NCI-H187 treated with DMSO at 0.1 percent for 48 hours (cell line): ENCODE measurements at regions not wholly inside any gene's neighbourhood (a gene's known extent, or its start where the extent isn't known, plus 50 kb on each side); places are given as distances from the start of the nearest gene placed in this dataset.
A peak's percentile ranks its signal among the peaks of the same experiment; 100 is the strongest.
"Not testable (repeated sequence)": the region's sequence is repeated elsewhere in the genome, so short reads cannot be mapped to it uniquely, and the experiment has no call there.

ENCODE experiments used
- DNase-seq: peaks from one replicate; lab custom pipeline; 2025; lab: John Stamatoyannopoulos, UW

DNA sequence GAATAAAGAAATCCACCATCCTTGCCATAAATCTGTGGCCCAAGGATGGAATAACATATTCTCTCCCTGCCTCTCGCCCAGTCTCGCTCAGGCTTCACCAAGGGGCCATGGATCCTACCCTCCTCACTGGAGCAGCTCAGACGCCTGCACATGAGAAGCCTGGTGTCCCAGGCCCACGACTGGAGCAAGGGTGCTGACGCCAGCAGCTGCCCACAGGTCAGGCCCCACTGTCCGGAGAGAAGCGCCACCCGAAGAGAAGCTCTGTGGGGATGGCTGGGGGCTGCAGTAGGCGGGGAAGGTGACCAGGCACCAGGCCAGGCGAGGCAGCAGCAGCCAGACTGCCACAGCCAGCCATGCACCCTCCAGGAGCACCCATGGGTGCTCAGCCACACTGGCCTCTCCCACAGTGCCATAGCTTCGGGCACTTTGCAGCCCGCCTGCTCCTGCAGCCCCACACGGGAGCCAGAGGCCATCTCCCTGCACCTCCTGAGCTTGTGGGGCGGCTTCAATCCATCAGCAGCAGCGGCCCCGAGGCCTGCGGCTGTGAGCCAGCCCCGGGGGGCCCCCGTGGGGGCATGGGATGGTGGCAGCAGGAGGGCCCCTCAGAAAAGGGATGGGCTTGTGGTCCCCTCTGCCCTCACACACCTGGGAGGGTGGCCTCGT, 286.2 kb upstream of the SGK1 start:
- no peak for DNase-seq

- no peak for DNase-seq
These were observed 285.6 kb upstream of the SGK1 start for GRCh38 chr6:134603561-134603960.

DNA sequence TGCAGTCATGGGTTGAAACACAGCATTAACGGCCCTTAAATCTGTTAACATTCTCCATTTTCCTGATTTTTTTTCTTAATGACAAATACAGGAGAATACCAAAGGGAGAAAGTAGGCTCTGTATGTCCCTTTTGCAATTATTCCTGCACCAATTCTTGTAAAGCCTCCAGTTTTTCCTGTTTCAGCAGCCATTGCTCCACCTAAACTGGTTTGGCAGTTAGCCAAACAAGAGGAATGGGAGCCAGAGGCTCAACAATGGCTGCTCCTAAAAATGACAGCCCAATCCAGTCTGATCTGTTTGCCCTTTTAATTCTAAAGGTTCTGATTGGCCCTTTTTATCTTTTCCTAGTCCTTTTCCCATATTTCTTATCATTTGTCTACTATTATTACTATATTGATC, 284.2 kb upstream of the SGK1 start:
- DNase-seq, result no peak

DNA sequence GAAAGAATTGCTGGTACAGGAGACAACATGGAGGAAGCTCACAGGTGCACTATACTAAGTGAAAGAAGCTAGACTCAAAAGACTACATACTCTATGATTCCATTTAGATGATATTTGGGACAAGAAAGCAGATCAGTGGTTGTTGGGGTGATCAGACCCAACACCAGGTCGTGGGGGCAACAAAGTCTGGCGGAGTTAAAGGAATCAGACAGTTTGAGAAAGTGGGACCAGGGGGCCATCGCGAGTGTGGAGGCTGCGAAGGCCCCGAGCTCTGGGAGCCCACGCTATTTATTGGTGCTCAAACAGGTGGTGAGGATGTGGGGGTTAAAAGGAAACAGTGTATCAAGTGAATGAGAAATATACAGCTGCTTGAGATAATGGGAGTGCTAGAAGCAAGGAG, 282.8 kb upstream of the SGK1 start:
- DNase-seq, result no peak

DNA sequence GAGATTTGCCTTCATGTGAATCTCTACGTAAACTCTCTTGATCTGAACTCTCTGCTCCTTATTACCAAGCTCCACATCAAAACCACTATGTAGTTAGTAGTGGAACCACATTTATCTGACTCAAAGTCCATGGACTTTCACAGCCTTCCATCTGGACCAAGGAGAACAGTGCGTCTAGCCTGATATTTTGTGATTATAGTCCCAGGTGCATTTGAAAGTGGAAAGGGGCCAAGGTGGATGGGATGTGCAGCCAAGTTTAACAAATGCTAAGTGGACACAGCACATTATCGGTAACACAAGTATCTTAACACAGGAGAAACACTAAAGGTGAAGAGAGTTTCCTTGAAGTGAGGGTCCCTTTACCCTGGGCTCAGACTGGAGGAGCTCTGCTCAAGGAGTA, 281.2 kb upstream of the SGK1 start:
- no peak for DNase-seq

DNA sequence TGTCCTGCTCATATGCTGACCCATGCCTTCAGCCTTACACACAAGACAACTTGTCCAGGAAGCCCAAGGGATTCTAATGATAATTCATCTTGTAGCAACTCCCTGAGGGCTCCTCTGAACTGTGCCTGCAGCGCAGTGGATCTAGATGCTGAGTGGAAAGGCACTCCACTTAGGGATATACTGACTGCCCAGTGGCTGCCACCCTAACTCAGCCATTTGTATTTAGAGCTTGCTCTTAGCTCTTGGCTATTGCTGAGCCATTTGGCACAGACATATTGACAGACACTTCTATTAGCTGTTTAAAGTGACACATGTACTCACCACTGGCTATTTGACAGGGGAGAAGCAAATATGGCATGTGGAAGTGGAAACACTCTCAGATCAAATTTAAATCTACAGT, 278.3 kb upstream of the SGK1 start:
- no peak for DNase-seq

- DNase-seq, result no peak
These were observed 277.0 kb upstream of the SGK1 start for GRCh38 chr6:134594881-134595280.

- no peak for DNase-seq
These were observed 276.0 kb upstream of the SGK1 start for GRCh38 chr6:134593887-134594286.

DNA sequence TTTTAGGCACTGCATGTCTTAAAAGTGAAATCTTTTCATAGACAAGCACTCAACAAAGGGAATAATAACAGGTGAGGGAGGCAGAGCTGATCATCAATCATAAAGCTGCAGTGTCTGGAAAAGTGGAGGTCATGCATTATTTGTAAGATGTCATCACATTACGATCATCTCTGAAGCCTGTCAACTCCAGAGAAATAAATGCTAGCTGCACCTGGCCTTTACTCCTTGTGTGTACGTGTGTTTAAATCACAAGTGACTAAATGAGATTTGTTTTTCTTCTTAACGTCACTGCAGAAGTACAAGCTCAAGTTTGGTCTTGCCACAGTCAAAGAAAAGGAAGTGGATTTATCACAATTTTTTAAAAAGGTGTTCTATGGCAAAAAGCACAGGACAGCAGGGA, 275.5 kb upstream of the SGK1 start:
- DNase-seq, result peak; percentile 42

GRCh38 chr6:134593024-134593423, 275.1 kb upstream of the SGK1 start:
- no peak for DNase-seq

DNA sequence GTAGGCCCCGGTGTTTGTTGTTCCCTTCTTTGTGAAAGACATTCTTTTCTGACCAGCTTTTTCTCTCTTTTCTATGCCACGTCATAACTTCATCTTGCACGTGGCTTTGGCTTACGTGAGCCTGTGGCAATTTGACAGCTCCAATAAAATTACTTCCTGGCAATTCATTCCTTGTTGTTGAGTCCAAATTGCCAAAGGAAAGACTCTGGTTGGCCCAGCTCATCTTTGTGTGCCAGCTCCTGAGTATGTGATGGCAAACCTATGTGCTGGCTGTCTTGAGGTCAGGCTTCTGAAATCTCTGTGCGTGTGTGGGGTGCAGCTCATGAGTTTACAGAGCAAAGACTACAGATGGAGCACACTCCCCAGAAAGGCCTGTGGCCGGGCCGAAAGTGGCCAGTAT, 272.5 kb upstream of the SGK1 start:
- no peak for DNase-seq

DNA sequence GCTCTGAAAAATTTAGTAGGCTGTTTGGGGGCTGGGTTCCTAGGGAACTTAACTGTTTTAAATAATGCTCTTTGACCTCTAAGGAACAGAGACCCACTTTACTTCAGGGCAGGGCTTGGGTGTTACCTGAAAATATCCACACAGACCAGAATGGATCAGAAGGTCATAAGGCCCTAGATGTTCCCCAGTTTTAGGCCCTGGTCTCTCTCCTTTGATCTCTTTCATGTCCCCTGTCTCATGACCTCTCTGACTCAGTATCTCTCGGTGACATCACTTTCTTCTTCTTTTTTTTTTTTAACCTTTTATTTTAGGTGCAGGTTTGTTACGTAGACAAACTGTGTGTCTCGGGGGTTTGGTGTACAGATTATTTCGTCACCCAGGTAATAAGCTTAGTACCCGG, 272.1 kb upstream of the SGK1 start:
- no peak for DNase-seq

DNA sequence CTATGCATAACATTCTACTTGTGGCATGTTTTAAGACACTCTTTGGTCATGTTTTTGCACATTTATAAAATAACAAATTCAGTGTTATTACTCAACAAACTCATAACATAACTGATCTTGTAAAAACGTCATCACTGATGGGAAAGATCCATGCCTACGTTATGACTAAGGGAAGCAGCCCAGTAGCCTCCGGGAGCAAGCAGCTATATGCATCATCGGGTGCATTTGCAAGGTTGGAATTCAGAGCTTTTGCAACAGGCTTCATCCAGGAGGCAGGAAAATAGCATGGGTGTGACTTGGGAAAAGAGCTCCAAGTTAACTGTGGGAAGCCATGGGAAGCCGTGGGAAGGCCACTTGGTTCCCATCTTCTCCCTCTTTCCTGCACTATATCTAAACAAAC, 271.6 kb upstream of the SGK1 start:
- DNase-seq, result no peak

DNA sequence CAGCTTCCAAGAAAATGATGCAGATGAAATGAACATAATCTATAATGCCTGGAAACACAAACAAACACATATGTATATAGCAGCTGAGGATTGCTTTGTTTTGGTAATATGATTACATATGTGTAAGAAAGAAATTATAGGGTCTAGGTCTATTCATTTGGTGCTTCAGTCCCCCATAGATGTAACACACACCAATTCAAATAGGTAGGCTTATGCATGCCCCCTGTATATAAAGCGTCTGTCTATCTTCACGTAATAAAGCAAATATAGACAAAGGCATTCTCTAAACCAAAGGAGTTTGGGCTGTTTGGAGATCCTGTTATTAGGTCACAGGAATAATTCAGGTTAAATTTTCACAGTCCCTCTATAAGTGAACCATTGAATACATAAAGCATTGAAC, 270.4 kb upstream of the SGK1 start:
- no peak for DNase-seq

DNA sequence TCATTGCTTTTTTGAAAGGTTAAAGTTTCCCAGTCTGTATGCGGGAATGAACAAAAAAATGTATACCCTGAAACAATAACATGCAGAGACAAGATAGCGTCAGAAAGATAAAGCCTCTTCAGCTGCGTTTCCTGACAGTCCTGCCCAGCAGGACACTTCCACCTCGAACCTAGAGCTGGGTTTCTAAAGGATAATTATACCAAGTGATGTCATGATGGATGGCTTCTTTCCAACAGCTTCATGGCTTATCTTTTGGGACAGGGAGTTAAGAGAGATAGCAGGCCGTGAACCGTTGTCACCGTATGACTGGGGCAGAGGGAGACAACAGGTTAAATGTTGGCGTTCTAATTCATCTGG, 267.6 kb upstream of the SGK1 start:
- no peak for DNase-seq

- DNase-seq, result no peak
These were observed 267.1 kb upstream of the SGK1 start for GRCh38 chr6:134584847-134585516.

DNA sequence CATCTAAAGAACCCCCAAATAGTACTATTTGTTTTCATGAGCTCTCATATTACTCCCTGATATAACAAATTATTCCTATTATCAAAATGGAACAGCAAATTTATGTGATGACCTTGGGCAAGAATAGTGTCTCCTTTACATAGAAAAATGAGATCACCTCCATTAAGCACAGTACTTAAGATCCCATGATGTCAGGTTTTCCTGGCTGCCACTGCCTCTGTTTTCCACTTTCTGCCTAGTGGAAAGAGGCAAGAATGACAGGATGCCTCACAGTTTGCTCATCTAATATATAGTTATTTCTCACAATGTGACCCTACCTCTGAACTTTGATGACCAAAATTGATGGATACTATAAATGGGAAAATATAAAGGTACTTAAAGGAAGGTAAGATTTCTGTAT, 260.1 kb upstream of the SGK1 start:
- DNase-seq, result no peak

- DNase-seq, result no peak
These were observed 257.3 kb upstream of the SGK1 start for GRCh38 chr6:134575221-134575620.

DNA sequence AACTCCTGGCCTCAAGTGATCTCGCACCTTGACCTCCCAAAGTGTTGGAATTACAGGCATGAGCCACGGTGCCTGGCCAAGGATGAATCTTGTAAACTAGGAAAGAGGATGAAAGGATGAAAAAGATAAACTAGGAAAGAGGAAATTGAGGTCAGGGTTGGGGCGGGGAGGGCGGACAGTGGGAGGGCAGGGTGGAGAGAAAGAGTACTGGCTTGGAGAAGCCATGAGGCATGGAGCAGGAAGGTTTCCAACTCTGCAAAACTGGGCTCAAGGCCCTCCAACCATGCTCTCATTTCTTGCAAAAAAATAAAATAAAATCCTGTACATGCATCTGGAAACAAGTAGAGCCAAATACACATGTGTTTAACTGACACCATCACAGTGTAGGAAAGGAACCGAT, 256.6 kb upstream of the SGK1 start:
- no peak for DNase-seq

GRCh38 chr6:134569996-134570395, 252.1 kb upstream of the SGK1 start:
- not testable (repeated sequence) for DNase-seq

DNA sequence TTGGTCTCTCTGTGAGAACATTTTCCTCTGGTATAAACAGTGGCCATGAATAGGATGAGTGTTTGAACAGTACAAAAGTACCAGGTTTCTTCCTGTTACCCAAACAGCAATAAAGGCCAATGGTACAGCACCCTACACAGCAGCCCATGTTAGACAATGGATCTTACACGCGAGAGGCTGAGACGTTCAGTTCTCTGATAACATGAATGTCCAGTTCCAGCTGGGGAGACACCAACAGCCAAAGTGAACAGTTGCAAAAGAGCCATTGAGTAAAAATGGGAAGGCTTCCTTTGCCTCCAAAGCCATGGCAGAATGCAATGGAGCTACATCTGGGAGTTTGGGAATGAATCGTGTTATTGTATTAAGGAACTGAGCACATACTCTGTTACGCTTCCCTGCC, 246.8 kb upstream of the SGK1 start:
- no peak for DNase-seq

GRCh38 chr6:134560019-134560418, 242.1 kb upstream of the SGK1 start:
- DNase-seq, result no peak

- DNase-seq, result no peak
These were observed 239.6 kb upstream of the SGK1 start for GRCh38 chr6:134557509-134557908.

- no peak for DNase-seq
These were observed 237.8 kb upstream of the SGK1 start for GRCh38 chr6:134555672-134556071.
